Adrenal gland (tissue), 5 donors: ENCODE measurements at regions not wholly inside any gene's neighbourhood (a gene's known extent, or its start where the extent isn't known, plus 50 kb on each side); places are given as distances from the start of the nearest gene placed in this dataset.

Source experiments
- CTCF ChIP-seq, 6 experiments: fragments of 450-650 bp in 4 of 6; fragments of 200-600 bp in 2 of 6; sonication (generic) in 1 of 6; IDR thresholded peaks; 1 replicate in 5 of 6; 2 replicates in 1 of 6; pipeline versions ENCODE4 v1.5.1 to v1.8.0; 2016 to 2021; ENCODE audit warnings: antibody characterized with exemption in 6 of 6, mild to moderate bottlenecking in 2 of 6, moderate library complexity in 1 of 6
- POLR2A ChIP-seq, 2 donors: fragments of 450-650 bp; IDR thresholded peaks; one replicate each; pipeline ENCODE4 v1.6.1; 2017; ENCODE audit warnings: antibody characterized with exemption in 2 of 2, mild to moderate bottlenecking in 2 of 2, moderate library complexity in 1 of 2
- donor health status: DM: no; HTN: no; CAD: no.

GRCh38 chr10:108360187-108360586 is 1195.7 kb upstream of the SORCS1 start:
- TF ChIP-seq CTCF (IDR thresholded peaks at IDR 0.05): no peak
- TF ChIP-seq POLR2A (IDR thresholded peaks at IDR 0.05): no peak
